Neural cell (in vitro differentiated cells): ENCODE measurements at regions not wholly inside any gene's neighbourhood (a gene's known extent, or its start where the extent isn't known, plus 50 kb on each side); places are given as distances from the start of the nearest gene placed in this dataset.

Source experiments
- H2AFZ ChIP-seq: fragments of 200-600, 300-800 bp; sonication (generic), shearing (Covaris generic); 2 replicates; pipeline ENCODE4 v1.6.0; 2014; ENCODE audit warnings: low read depth, mild to moderate bottlenecking, antibody characterized with exemption, low read length, moderate library complexity
- H3F3A ChIP-seq: fragments of 200-600 bp; shearing (Covaris generic); 2 replicates; pipeline ENCODE4 v1.6.1; 2016; ENCODE audit warnings: mild to moderate bottlenecking, moderate library complexity, mixed read lengths, antibody characterized with exemption, low read length; ENCODE audit not compliant: insufficient read depth, poor library complexity, severe bottlenecking
- H3K27ac ChIP-seq: fragments of 200-600, 300-800 bp; sonication (generic), shearing (Covaris generic); 2 replicates; pipeline ENCODE4 v1.5.1; 2014; ENCODE audit warnings: mild to moderate bottlenecking, low read length, moderate library complexity
- H3K27me3 ChIP-seq: fragments of 300-800, 200-600 bp; sonication (generic), shearing (Covaris generic); 2 replicates; pipeline ENCODE4 v1.6.0; 2014; ENCODE audit warnings: mild to moderate bottlenecking, low read depth, low read length, moderate library complexity; ENCODE audit not compliant: insufficient read depth
- H3K36me3 ChIP-seq: fragments of 300-800, 200-600 bp; sonication (generic), shearing (Covaris generic); 2 replicates; pipeline ENCODE4 v1.5.1; 2014; ENCODE audit warnings: mild to moderate bottlenecking, antibody characterized with exemption, low read length, moderate library complexity; ENCODE audit not compliant: insufficient read depth
- H3K4me2 ChIP-seq: fragments of 300-800, 200-600 bp; sonication (generic), shearing (Covaris generic); 2 replicates; pipeline ENCODE4 v1.6.0; 2014; ENCODE audit warnings: mild to moderate bottlenecking, low read length
- H3K4me3 ChIP-seq: fragments of 300-800, 200-600 bp; sonication (generic), shearing (Covaris generic); 2 replicates; pipeline ENCODE4 v1.5.1; 2014; ENCODE audit warnings: mild to moderate bottlenecking, low read length, moderate library complexity
- H3K79me2 ChIP-seq: fragments of 200-600 bp; shearing (Covaris generic); replicated peaks from 2 replicates; pipeline ENCODE4 v1.6.0; 2014; ENCODE audit warnings: mild to moderate bottlenecking, low read length, moderate library complexity; ENCODE audit not compliant: insufficient read depth
- H3K9ac ChIP-seq: fragments of 300-800, 200-600 bp; sonication (generic), shearing (Covaris generic); 2 replicates; pipeline ENCODE4 v1.6.1; 2016; ENCODE audit warnings: mild to moderate bottlenecking, low read length, mixed read lengths
- H3K9me2 ChIP-seq: fragments of 200-600 bp; shearing (Covaris generic); 2 replicates; pipeline ENCODE4 v1.6.1; 2016; ENCODE audit warnings: mild to moderate bottlenecking, low read length, mixed read lengths; ENCODE audit not compliant: insufficient read depth
- H3K9me3 ChIP-seq: fragments of 200-600, 300-800 bp; sonication (generic), shearing (Covaris generic); 2 replicates; pipeline ENCODE4 v1.6.1; 2016; ENCODE audit warnings: mild to moderate bottlenecking, mixed run types, low read length, moderate library complexity, mixed read lengths
- H4K20me1 ChIP-seq: fragments of 200-600 bp; shearing (Covaris generic); 2 replicates; pipeline ENCODE4 v1.6.1; 2016; ENCODE audit warnings: mild to moderate bottlenecking, mixed run types; ENCODE audit not compliant: insufficient read depth
- EP300 ChIP-seq: fragments of 450-650 bp; conservative IDR thresholded peaks from 2 replicates; pipeline ENCODE4 v1.6.1; 2014; ENCODE audit warnings: antibody characterized with exemption, mild to moderate bottlenecking, moderate library complexity; ENCODE audit not compliant: poor library complexity, severe bottlenecking
- EZH2 ChIP-seq: fragments of 200-600, 300-800 bp; shearing (Covaris generic), sonication (generic); IDR thresholded peaks from 2 replicates; pipeline ENCODE4 v1.6.1; 2014; ENCODE audit warnings: antibody characterized with exemption, low read length, borderline replicate concordance, mild to moderate bottlenecking; ENCODE audit not compliant: insufficient read depth, poor library complexity, severe bottlenecking
- MXI1 ChIP-seq: fragments of 450-650 bp; conservative IDR thresholded peaks from 2 replicates; pipeline ENCODE4 v1.6.1; 2014; ENCODE audit warnings: antibody characterized with exemption, mild to moderate bottlenecking; ENCODE audit not compliant: poor library complexity, severe bottlenecking
- POLR2AphosphoS5 ChIP-seq: IDR thresholded peaks from 2 replicates; pipeline ENCODE4 v1.6.1; 2012
- RAD21 ChIP-seq: fragments of 450-650 bp; conservative IDR thresholded peaks from 2 replicates; pipeline ENCODE4 v1.6.1; 2014; ENCODE audit warnings: antibody characterized with exemption, mild to moderate bottlenecking, moderate library complexity
- SMC3 ChIP-seq: fragments of 450-650 bp; conservative IDR thresholded peaks from 2 replicates; pipeline ENCODE4 v1.6.1; 2014; ENCODE audit warnings: antibody characterized with exemption, mild to moderate bottlenecking, moderate library complexity; ENCODE audit not compliant: poor library complexity
- TAF1 ChIP-seq: IDR thresholded peaks from 2 replicates; pipeline ENCODE4 v1.6.1; 2012; ENCODE audit warnings: low read depth
- TF ChIP-seq, protein P1 (sequence below): fragments of 450-650 bp; IDR thresholded peaks from 2 replicates; pipeline ENCODE4 v1.5.1; 2014; ENCODE audit warnings: antibody characterized with exemption, mild to moderate bottlenecking, moderate library complexity; ENCODE audit not compliant: poor library complexity, severe bottlenecking
- TF ChIP-seq, protein P2 (sequence below): IDR thresholded peaks from 2 replicates; pipeline ENCODE4 v1.6.1; 2012; ENCODE audit warnings: borderline replicate concordance

- no peak overlapping the region for H3K9ac ChIP-seq
- no peaks in the 10 kb centered on the region for H3K9me3 ChIP-seq
- no peak overlapping the region for H3K27ac ChIP-seq
- no peak overlapping the region for H3K4me3 ChIP-seq
- no peaks in the 10 kb centered on the region for H3F3A ChIP-seq
- H3K4me2 ChIP-seq: no peak overlapping the region
- H3K36me3 ChIP-seq: no peaks in the 10 kb centered on the region
- H3K27me3 ChIP-seq: no peaks in the 10 kb centered on the region
- no peaks in the 10 kb centered on the region for H4K20me1 ChIP-seq
- no peaks in the 10 kb centered on the region for H3K79me2 ChIP-seq
- H3K9me2 ChIP-seq: no peaks in the 10 kb centered on the region
- H2AFZ ChIP-seq: no peak overlapping the region
- TF ChIP-seq, protein P1, sequence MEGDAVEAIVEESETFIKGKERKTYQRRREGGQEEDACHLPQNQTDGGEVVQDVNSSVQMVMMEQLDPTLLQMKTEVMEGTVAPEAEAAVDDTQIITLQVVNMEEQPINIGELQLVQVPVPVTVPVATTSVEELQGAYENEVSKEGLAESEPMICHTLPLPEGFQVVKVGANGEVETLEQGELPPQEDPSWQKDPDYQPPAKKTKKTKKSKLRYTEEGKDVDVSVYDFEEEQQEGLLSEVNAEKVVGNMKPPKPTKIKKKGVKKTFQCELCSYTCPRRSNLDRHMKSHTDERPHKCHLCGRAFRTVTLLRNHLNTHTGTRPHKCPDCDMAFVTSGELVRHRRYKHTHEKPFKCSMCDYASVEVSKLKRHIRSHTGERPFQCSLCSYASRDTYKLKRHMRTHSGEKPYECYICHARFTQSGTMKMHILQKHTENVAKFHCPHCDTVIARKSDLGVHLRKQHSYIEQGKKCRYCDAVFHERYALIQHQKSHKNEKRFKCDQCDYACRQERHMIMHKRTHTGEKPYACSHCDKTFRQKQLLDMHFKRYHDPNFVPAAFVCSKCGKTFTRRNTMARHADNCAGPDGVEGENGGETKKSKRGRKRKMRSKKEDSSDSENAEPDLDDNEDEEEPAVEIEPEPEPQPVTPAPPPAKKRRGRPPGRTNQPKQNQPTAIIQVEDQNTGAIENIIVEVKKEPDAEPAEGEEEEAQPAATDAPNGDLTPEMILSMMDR: no peak
- TF ChIP-seq POLR2AphosphoS5: no peak
- TF ChIP-seq TAF1: no peak
- TF ChIP-seq, protein P2, sequence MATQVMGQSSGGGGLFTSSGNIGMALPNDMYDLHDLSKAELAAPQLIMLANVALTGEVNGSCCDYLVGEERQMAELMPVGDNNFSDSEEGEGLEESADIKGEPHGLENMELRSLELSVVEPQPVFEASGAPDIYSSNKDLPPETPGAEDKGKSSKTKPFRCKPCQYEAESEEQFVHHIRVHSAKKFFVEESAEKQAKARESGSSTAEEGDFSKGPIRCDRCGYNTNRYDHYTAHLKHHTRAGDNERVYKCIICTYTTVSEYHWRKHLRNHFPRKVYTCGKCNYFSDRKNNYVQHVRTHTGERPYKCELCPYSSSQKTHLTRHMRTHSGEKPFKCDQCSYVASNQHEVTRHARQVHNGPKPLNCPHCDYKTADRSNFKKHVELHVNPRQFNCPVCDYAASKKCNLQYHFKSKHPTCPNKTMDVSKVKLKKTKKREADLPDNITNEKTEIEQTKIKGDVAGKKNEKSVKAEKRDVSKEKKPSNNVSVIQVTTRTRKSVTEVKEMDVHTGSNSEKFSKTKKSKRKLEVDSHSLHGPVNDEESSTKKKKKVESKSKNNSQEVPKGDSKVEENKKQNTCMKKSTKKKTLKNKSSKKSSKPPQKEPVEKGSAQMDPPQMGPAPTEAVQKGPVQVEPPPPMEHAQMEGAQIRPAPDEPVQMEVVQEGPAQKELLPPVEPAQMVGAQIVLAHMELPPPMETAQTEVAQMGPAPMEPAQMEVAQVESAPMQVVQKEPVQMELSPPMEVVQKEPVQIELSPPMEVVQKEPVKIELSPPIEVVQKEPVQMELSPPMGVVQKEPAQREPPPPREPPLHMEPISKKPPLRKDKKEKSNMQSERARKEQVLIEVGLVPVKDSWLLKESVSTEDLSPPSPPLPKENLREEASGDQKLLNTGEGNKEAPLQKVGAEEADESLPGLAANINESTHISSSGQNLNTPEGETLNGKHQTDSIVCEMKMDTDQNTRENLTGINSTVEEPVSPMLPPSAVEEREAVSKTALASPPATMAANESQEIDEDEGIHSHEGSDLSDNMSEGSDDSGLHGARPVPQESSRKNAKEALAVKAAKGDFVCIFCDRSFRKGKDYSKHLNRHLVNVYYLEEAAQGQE: no peak
- no peak for TF ChIP-seq RAD21
- TF ChIP-seq SMC3: no peak
- TF ChIP-seq EP300: no peak
- no peak for TF ChIP-seq MXI1
- no peak for TF ChIP-seq EZH2
Observed at GRCh38 chr2:238966072-238966937, 118.4 kb downstream of the TWIST2 start.

DNA sequence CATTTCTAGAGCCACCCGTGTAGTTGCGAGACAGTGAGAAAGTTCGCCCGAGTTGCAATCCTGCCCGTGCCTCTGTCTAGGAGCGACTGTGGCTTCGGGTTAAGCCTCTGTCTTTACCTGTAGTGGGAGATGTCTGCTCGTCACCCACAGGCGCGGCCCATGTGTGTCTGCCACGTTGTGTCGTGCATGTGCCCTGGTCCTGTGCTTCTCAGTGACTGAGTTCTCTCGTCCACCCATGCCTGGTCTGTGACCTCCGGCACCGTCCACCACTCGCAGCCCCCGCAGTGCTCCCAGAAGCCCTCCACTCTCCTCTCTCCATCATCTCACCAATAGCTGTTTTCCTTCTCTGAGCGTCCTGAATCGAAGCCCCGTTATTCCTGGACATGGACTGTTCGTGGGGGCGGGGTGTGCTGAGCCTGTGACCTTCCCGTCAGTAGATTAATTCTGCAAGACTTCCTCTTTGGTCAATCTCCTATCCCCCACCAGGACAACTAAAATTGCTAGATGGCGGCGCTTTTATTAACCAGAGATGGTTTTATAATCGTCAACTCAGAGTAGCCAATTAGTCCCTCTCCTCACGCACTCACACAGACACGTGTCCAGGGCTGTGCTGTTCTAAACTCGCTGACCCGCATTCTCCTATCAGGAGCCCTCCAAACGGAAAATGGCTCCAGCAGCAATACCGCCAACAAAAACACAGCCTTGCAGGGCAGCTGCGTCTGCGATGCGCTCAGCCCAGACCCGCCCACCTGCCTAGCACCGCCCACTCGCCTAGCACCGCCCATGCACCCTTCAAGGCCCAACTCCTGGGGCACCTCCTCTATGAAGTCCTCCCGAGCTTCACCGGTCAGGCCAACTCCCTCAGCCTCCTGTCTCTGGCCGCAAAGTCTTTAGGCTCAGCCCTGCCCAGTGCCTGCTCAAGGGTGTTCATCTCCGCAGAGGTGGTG, 119.4 kb downstream of the TWIST2 start:
- Histone ChIP-seq H3K4me2 (no peak overlapping the region), H4K20me1 (no peaks in the 10 kb centered on the region), H3K36me3 (no peaks in the 10 kb centered on the region), H3K9ac (no peak overlapping the region), H3K27me3 (no peaks in the 10 kb centered on the region), H3K4me3 (no peak overlapping the region), H3K9me2 (no peaks in the 10 kb centered on the region), H3F3A (no peaks in the 10 kb centered on the region), H2AFZ (no peak overlapping the region), H3K79me2 (no peaks in the 10 kb centered on the region), H3K9me3 (no peaks in the 10 kb centered on the region), H3K27ac (no peak overlapping the region)
- TF ChIP-seq, protein P2: no peak
- no peak for TF ChIP-seq TAF1
- TF ChIP-seq RAD21: no peak
- TF ChIP-seq MXI1: no peak
- TF ChIP-seq, protein P1: no peak
- no peak for TF ChIP-seq EP300
- no peak for TF ChIP-seq POLR2AphosphoS5
- no peak for TF ChIP-seq SMC3
- no peak for TF ChIP-seq EZH2
